ENCODE measurements at regions not wholly inside any gene's neighbourhood (a gene's known extent, or its start where the extent isn't known, plus 50 kb on each side); places are given as distances from the start of the nearest gene placed in this dataset.

GRCh38 chr13:26483546-26483945, 73.9 kb upstream of the WASF3 start:
- no peaks in the 10 kb centered on the region for H3K9me1 ChIP-seq (ENCODE audit: control insufficient read depth, extremely low read depth, insufficient read depth, low read length)
- H3K9me3 ChIP-seq (ENCODE audit: control insufficient read depth, low read depth, low read length), result no peaks in the 10 kb centered on the region
- no peaks in the 10 kb centered on the region for H3K36me3 ChIP-seq (ENCODE audit: control insufficient read depth in 2 of 2, extremely low read depth in 1 of 2, insufficient read depth in 2 of 2, low read length in 2 of 2)
- no peak for DNase-seq (ENCODE audit: low read depth, low spot score)
- H3K4me2 ChIP-seq (ENCODE audit: control insufficient read depth, extremely low read depth, insufficient read depth, low read depth, low read length), result no peak overlapping the region
- dilution Hi-C loops (cut with MboI; ENCODE audit: extremely low pct_ligation_motif_present, low sequenced_read_pairs), result no loop called here
- no peak overlapping the region for H3K27ac ChIP-seq (ENCODE audit: control insufficient read depth, insufficient read depth, low read length)
- no peak overlapping the region for H3K4me3 ChIP-seq (ENCODE audit: control insufficient read depth in 2 of 3, extremely low read depth in 1 of 3, insufficient read depth in 2 of 3, low read depth in 1 of 3, low read length in 3 of 3)
- no peak for TF ChIP-seq EZH2 (IDR thresholded peaks at IDR 0.05; ENCODE audit: low read length)
- TF ChIP-seq CTCF (optimal IDR thresholded peaks at IDR 0.05 in 1 of 3, IDR thresholded peaks at IDR 0.05 in 1 of 3, conservative IDR thresholded peaks at IDR 0.05 in 1 of 3; ENCODE audit: extremely low read depth in 1 of 3, insufficient read depth in 2 of 3, low read length in 3 of 3), result no peak
- H3K4me1 ChIP-seq (ENCODE audit: control insufficient read depth, extremely low read depth, insufficient read depth, low read length), result peaks cover 5% of the 10 kb centered on the region
- no peaks in the 10 kb centered on the region for H3K27me3 ChIP-seq (ENCODE audit: control insufficient read depth, extremely low read depth, insufficient read depth, low read length)
- no peak overlapping the region for H2AFZ ChIP-seq (ENCODE audit: control insufficient read depth, low read length)
- H3K9ac ChIP-seq (ENCODE audit: control insufficient read depth, extremely low read depth, insufficient read depth, low read length), result no peak overlapping the region
- no peaks in the 10 kb centered on the region for H3K79me2 ChIP-seq (ENCODE audit: control insufficient read depth, insufficient read depth, low read length)
- FAIRE-seq, result no peak
- H4K20me1 ChIP-seq (ENCODE audit: control insufficient read depth, extremely low read depth, insufficient read depth, low read length), result no peaks in the 10 kb centered on the region

- TF ChIP-seq EZH2 (IDR thresholded peaks at IDR 0.05; ENCODE audit: low read length), result no peak
- Histone ChIP-seq H3K4me1 (ENCODE audit: control insufficient read depth, extremely low read depth, insufficient read depth, low read length) (peaks cover 5% of the 10 kb centered on the region), H2AFZ (ENCODE audit: control insufficient read depth, low read length) (no peak overlapping the region), H3K27ac (ENCODE audit: control insufficient read depth, insufficient read depth, low read length) (no peak overlapping the region), H3K79me2 (ENCODE audit: control insufficient read depth, insufficient read depth, low read length) (no peaks in the 10 kb centered on the region), H3K9me3 (ENCODE audit: control insufficient read depth, low read depth, low read length) (no peaks in the 10 kb centered on the region), H3K9me1 (ENCODE audit: control insufficient read depth, extremely low read depth, insufficient read depth, low read length) (no peaks in the 10 kb centered on the region), H3K4me2 (ENCODE audit: control insufficient read depth, extremely low read depth, insufficient read depth, low read depth, low read length) (no peak overlapping the region), H3K36me3 (ENCODE audit: control insufficient read depth in 2 of 2, extremely low read depth in 1 of 2, insufficient read depth in 2 of 2, low read length in 2 of 2) (no peaks in the 10 kb centered on the region), H3K4me3 (ENCODE audit: control insufficient read depth in 2 of 3, extremely low read depth in 1 of 3, insufficient read depth in 2 of 3, low read depth in 1 of 3, low read length in 3 of 3) (no peak overlapping the region), H4K20me1 (ENCODE audit: control insufficient read depth, extremely low read depth, insufficient read depth, low read length) (no peaks in the 10 kb centered on the region), H3K27me3 (ENCODE audit: control insufficient read depth, extremely low read depth, insufficient read depth, low read length) (no peaks in the 10 kb centered on the region), H3K9ac (ENCODE audit: control insufficient read depth, extremely low read depth, insufficient read depth, low read length) (no peak overlapping the region)
- DNase-seq (ENCODE audit: low read depth, low spot score) (no peak), FAIRE-seq (no peak)
- dilution Hi-C loops (cut with MboI; ENCODE audit: extremely low pct_ligation_motif_present, low sequenced_read_pairs), result no loop called here
Observed at GRCh38 chr13:26484196-26484595, 73.3 kb upstream of the WASF3 start.

GRCh38 chr13:26485288-26485687, 72.2 kb upstream of the WASF3 start:
- dilution Hi-C loops (cut with MboI; ENCODE audit: extremely low pct_ligation_motif_present, low sequenced_read_pairs), result no loop called here
- TF ChIP-seq CTCF (optimal IDR thresholded peaks at IDR 0.05 in 1 of 3, IDR thresholded peaks at IDR 0.05 in 1 of 3, conservative IDR thresholded peaks at IDR 0.05 in 1 of 3; ENCODE audit: extremely low read depth in 1 of 3, insufficient read depth in 2 of 3, low read length in 3 of 3) (no peak), EZH2 (IDR thresholded peaks at IDR 0.05; ENCODE audit: low read length) (no peak)
- H3K27ac ChIP-seq (ENCODE audit: control insufficient read depth, insufficient read depth, low read length), result no peak overlapping the region
- no peaks in the 10 kb centered on the region for H3K9me1 ChIP-seq (ENCODE audit: control insufficient read depth, extremely low read depth, insufficient read depth, low read length)
- no peaks in the 10 kb centered on the region for H3K36me3 ChIP-seq (ENCODE audit: control insufficient read depth in 2 of 2, extremely low read depth in 1 of 2, insufficient read depth in 2 of 2, low read length in 2 of 2)
- no peak overlapping the region for H3K4me3 ChIP-seq (ENCODE audit: control insufficient read depth in 2 of 3, extremely low read depth in 1 of 3, insufficient read depth in 2 of 3, low read depth in 1 of 3, low read length in 3 of 3)
- H3K4me1 ChIP-seq (ENCODE audit: control insufficient read depth, extremely low read depth, insufficient read depth, low read length), result peaks cover 3% of the 10 kb centered on the region
- no peak overlapping the region for H2AFZ ChIP-seq (ENCODE audit: control insufficient read depth, low read length)
- no peaks in the 10 kb centered on the region for H3K79me2 ChIP-seq (ENCODE audit: control insufficient read depth, insufficient read depth, low read length)
- H4K20me1 ChIP-seq (ENCODE audit: control insufficient read depth, extremely low read depth, insufficient read depth, low read length), result no peaks in the 10 kb centered on the region
- no peaks in the 10 kb centered on the region for H3K27me3 ChIP-seq (ENCODE audit: control insufficient read depth, extremely low read depth, insufficient read depth, low read length)
- no peak overlapping the region for H3K4me2 ChIP-seq (ENCODE audit: control insufficient read depth, extremely low read depth, insufficient read depth, low read depth, low read length)
- DNase-seq (ENCODE audit: low read depth, low spot score), result no peak
- no peaks in the 10 kb centered on the region for H3K9me3 ChIP-seq (ENCODE audit: control insufficient read depth, low read depth, low read length)
- FAIRE-seq, result no peak
- H3K9ac ChIP-seq (ENCODE audit: control insufficient read depth, extremely low read depth, insufficient read depth, low read length), result no peak overlapping the region
